Esophagus muscularis mucosa (tissue), 4 donors: ENCODE measurements at regions not wholly inside any gene's neighbourhood (a gene's known extent, or its start where the extent isn't known, plus 50 kb on each side); places are given as distances from the start of the nearest gene placed in this dataset.

Source experiments
- DNase-seq: peaks from one replicate; pipeline ENCODE4 v3.0.0-alpha.2; 2017; ENCODE audit errors: extremely low spot score
- H3K27ac ChIP-seq, 4 donors: fragments of 200-600 bp; sonication (generic); replicated peaks in 1 of 4; 1 replicate in 3 of 4; 2 replicates in 1 of 4; pipeline ENCODE4 v1.5.1; 2016 to 2019; ENCODE audit warnings: mild to moderate bottlenecking in 1 of 4
- H3K27me3 ChIP-seq, 4 donors: fragments of 200-600 bp; sonication (generic); one replicate each; pipeline versions ENCODE4 v1.5.1 to v1.6.0; 2016 to 2019
- H3K36me3 ChIP-seq, 4 donors: fragments of 200-600 bp; sonication (generic); one replicate each; pipeline ENCODE4 v1.5.1; 2016 to 2019
- H3K4me1 ChIP-seq, 4 donors: fragments of 200-600 bp; sonication (generic); one replicate each; pipeline ENCODE4 v1.5.1; 2016 to 2019
- H3K4me3 ChIP-seq, 4 donors: fragments of 200-600 bp; sonication (generic); 1 replicate in 2 of 4; 2 replicates in 2 of 4; pipeline ENCODE4 v1.5.1; 2016 to 2019; ENCODE audit warnings: mild to moderate bottlenecking in 4 of 4, moderate library complexity in 1 of 4
- H3K9me3 ChIP-seq, 4 donors: fragments of 200-600 bp; sonication (generic); 1 replicate in 3 of 4; 2 replicates in 1 of 4; pipeline ENCODE4 v1.5.1; 2016 to 2019
- EP300 ChIP-seq: sonication (generic); formaldehyde crosslinking; IDR thresholded peaks from one replicate; pipeline ENCODE4 v1.6.1; 2017; ENCODE audit warnings: antibody characterized with exemption
- POLR2A ChIP-seq: fragments of 450-650 bp; IDR thresholded peaks from one replicate; pipeline ENCODE4 v1.6.1; 2017; ENCODE audit warnings: antibody characterized with exemption, moderate library complexity, mild to moderate bottlenecking, low read depth
- POLR2AphosphoS5 ChIP-seq, 2 donors: sonication (generic); formaldehyde crosslinking; IDR thresholded peaks; one replicate each; pipeline ENCODE4 v1.6.1; 2017; ENCODE audit warnings: antibody characterized with exemption in 2 of 2
- WGBS: methylation state at CpG from one replicate; pipeline ENCODE4 v1.1.5; 2018; 5-methylcytosine and 5-hydroxymethylcytosine counted together
- intact Hi-C: fragments of 100-400 bp; cut with DNase I; formaldehyde crosslinking; loops from one replicate; pipeline ENCODE4 v1.15.1; 2023
- TF ChIP-seq, protein P1 (sequence below), 3 experiments: fragments of 200-600 bp in 2 of 3; fragments of 450-650 bp in 1 of 3; sonication (generic) in 2 of 3; IDR thresholded peaks; one replicate each; pipeline ENCODE4 v1.5.1; 2017 to 2019; ENCODE audit warnings: antibody characterized with exemption in 3 of 3, mild to moderate bottlenecking in 2 of 3, moderate library complexity in 1 of 3

- WGBS = 72% methylated on average over 2 of the region's 2 CpGs
These were observed 516.7 kb upstream of the MIR17HG start for GRCh38 chr13:90830782-90831181.

DNA sequence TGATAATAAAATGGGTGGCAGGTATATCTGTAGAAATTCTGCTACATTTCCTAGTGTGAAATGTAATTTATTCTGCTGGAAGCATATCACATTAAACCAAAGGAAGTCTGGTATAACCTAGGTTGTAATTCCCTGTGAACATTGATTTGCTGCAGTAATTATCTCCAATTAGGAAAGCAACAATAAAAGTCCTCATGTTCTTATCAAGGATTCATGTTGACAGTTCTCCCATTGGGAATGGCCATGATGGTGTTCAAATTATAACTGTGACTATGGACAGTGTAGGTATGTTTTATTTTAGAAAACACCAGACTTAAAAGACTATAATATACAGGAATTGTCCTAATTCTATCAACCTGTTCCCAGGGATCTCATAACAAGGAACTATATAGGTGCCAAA is 513.5 kb upstream of the MIR17HG start:
- TF ChIP-seq POLR2A (no peak), POLR2AphosphoS5 (IDR thresholded peaks at IDR 0.05) (no peak), EP300 (no peak)
- TF ChIP-seq, protein P1, sequence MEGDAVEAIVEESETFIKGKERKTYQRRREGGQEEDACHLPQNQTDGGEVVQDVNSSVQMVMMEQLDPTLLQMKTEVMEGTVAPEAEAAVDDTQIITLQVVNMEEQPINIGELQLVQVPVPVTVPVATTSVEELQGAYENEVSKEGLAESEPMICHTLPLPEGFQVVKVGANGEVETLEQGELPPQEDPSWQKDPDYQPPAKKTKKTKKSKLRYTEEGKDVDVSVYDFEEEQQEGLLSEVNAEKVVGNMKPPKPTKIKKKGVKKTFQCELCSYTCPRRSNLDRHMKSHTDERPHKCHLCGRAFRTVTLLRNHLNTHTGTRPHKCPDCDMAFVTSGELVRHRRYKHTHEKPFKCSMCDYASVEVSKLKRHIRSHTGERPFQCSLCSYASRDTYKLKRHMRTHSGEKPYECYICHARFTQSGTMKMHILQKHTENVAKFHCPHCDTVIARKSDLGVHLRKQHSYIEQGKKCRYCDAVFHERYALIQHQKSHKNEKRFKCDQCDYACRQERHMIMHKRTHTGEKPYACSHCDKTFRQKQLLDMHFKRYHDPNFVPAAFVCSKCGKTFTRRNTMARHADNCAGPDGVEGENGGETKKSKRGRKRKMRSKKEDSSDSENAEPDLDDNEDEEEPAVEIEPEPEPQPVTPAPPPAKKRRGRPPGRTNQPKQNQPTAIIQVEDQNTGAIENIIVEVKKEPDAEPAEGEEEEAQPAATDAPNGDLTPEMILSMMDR (IDR thresholded peaks at IDR 0.05) = no peak
- Histone ChIP-seq H3K36me3 (no peaks in the 10 kb centered on the region), H3K27ac (no peak overlapping the region), H3K27me3 (no peaks in the 10 kb centered on the region), H3K4me1 (no peaks in the 10 kb centered on the region), H3K9me3 (no peaks in the 10 kb centered on the region), H3K4me3 (no peak overlapping the region)
- intact Hi-C loops = no loop called here
- DNase-seq = no peak

More at GRCh38 chr13:90830782-90831181, 516.7 kb upstream of the MIR17HG start:
- Histone ChIP-seq H3K4me3 (no peak overlapping the region), H3K9me3 (no peaks in the 10 kb centered on the region), H3K27me3 (no peaks in the 10 kb centered on the region), H3K36me3 (no peaks in the 10 kb centered on the region), H3K4me1 (no peaks in the 10 kb centered on the region), H3K27ac (no peak overlapping the region)
- DNase-seq = no peak
- intact Hi-C loops = no loop called here
- TF ChIP-seq EP300 (no peak), POLR2A (no peak), POLR2AphosphoS5 (IDR thresholded peaks at IDR 0.05) (no peak)
- TF ChIP-seq, protein P1 (IDR thresholded peaks at IDR 0.05) = no peak

DNA sequence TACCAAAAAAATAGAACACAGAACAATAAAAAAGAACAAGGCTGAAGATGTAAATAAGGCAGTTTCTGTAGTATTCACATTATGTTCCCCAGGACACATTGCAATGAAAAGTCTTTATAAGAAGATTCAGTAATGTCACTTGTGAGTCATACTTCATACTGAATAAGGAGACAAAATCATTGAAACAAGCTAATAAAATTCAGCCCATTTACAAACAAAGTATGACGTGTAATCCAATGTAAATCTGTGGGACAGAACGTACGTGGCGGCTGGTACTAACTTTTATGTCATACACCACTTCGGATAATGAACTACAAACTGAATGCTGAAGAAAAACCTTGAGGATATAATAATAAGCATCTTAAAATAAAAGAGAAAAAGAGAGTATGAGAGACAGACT is 512.8 kb upstream of the MIR17HG start:
- Histone ChIP-seq H3K36me3 (no peaks in the 10 kb centered on the region), H3K4me1 (no peaks in the 10 kb centered on the region), H3K27ac (no peak overlapping the region), H3K4me3 (no peak overlapping the region), H3K27me3 (no peaks in the 10 kb centered on the region), H3K9me3 (no peaks in the 10 kb centered on the region)
- TF ChIP-seq EP300 = no peak
- TF ChIP-seq POLR2A = no peak
- TF ChIP-seq, protein P1 (IDR thresholded peaks at IDR 0.05) = no peak
- intact Hi-C loops = no loop called here
- no peak for DNase-seq
- 90% methylated on average over 5 of the region's 5 CpGs for WGBS

DNA sequence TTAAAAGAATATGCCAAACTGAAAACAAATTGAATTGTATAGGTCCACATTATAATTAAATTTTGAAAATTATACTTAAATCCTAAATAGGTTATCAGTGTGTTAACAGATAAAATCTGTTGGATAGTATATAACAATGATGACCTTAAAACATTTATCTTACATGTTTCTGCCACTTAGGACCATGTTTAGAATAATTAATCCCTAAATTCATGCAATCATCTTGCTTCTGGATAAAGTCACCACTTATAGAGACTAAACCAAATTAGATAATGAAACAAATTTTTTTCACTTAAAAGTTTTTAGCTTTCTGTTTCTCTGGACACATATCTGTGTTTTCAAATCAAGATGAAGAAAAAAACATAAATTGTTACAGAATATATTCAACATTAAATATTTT is 511.7 kb upstream of the MIR17HG start:
- intact Hi-C loops = no loop called here
- Histone ChIP-seq H3K27ac (no peak overlapping the region), H3K4me1 (no peaks in the 10 kb centered on the region), H3K27me3 (no peaks in the 10 kb centered on the region), H3K36me3 (no peaks in the 10 kb centered on the region), H3K4me3 (no peak overlapping the region), H3K9me3 (no peaks in the 10 kb centered on the region)
- TF ChIP-seq POLR2AphosphoS5 (IDR thresholded peaks at IDR 0.05) (no peak), POLR2A (no peak), EP300 (no peak)
- TF ChIP-seq, protein P1 (IDR thresholded peaks at IDR 0.05) = no peak
- no peak for DNase-seq

DNA sequence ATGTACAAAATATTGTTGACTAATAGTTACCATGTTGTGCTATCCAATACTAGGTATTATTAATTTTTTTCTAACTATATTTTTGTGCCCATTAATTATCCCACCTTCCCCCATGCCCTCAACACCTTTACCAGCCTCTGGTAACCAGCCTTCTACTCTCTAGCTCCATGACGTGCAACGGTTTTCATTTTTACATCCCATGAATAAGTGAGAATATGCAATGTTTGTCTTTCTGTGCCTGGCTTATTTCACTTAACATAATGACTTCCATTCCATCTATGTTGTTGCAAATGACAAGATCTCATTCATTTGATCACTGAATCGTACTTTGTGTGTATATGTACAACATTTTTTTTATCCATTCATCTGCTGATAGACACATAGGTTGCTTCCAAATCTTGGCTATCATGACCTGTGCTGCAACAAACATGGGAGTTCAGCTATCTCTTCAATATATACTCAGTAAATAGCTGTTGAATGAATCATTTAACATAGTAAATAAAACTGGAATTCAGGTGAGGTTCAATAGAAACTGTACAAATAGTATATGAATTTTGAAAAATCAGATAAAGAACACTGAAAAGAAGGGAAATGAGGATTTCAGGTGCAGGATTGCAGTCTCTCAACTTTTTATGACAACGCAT is 509.0 kb upstream of the MIR17HG start:
- TF ChIP-seq EP300 (no peak), POLR2A (no peak), POLR2AphosphoS5 (IDR thresholded peaks at IDR 0.05) (no peak)
- TF ChIP-seq, protein P1 (IDR thresholded peaks at IDR 0.05) = no peak
- Histone ChIP-seq H3K27me3 (no peaks in the 10 kb centered on the region), H3K9me3 (no peaks in the 10 kb centered on the region), H3K4me1 (no peaks in the 10 kb centered on the region), H3K36me3 (no peaks in the 10 kb centered on the region), H3K4me3 (no peak overlapping the region), H3K27ac (no peak overlapping the region)
- no peak for DNase-seq
- 80% methylated on average over 4 of the region's 4 CpGs for WGBS
- intact Hi-C loops = no loop called here
